Activated T-helper 17 cell treated with anti-CD3 and anti-CD28 coated beads, Interleukin-2, amount 50 U/mL, for 72 hours (primary cell): ENCODE measurements at regions not wholly inside any gene's neighbourhood (a gene's known extent, or its start where the extent isn't known, plus 50 kb on each side); places are given as distances from the start of the nearest gene placed in this dataset.
"Not testable (repeated sequence)": the region's sequence is repeated elsewhere in the genome, so short reads cannot be mapped to it uniquely, and the experiment has no call there.

ENCODE experiments used
- ATAC-seq: fragments of 150-1000 bp; cut with Tn5 transposase; replicated peaks from 2 replicates; pipeline ENCODE4 v1.10.0; 2021; ENCODE audit warnings: mild to moderate bottlenecking, moderate library complexity
- H3K27ac Mint-ChIP-seq: one replicate; pipeline ENCODE4 v1.8.0; 2022; ENCODE audit warnings: mixed read lengths
- H3K27me3 Mint-ChIP-seq: one replicate; pipeline ENCODE4 v1.8.0; 2022; ENCODE audit warnings: mixed read lengths
- H3K36me3 Mint-ChIP-seq: one replicate; pipeline ENCODE4 v1.8.0; 2022; ENCODE audit warnings: low read depth, mild to moderate bottlenecking, mixed read lengths
- H3K4me1 Mint-ChIP-seq: one replicate; pipeline ENCODE4 v1.8.0; 2022; ENCODE audit warnings: mixed read lengths
- H3K4me3 Mint-ChIP-seq: one replicate; pipeline ENCODE4 v1.8.0; 2022; ENCODE audit warnings: mild to moderate bottlenecking, mixed read lengths
- H3K9me3 Mint-ChIP-seq: one replicate; pipeline ENCODE4 v1.8.0; 2022; ENCODE audit warnings: mixed read lengths

DNA sequence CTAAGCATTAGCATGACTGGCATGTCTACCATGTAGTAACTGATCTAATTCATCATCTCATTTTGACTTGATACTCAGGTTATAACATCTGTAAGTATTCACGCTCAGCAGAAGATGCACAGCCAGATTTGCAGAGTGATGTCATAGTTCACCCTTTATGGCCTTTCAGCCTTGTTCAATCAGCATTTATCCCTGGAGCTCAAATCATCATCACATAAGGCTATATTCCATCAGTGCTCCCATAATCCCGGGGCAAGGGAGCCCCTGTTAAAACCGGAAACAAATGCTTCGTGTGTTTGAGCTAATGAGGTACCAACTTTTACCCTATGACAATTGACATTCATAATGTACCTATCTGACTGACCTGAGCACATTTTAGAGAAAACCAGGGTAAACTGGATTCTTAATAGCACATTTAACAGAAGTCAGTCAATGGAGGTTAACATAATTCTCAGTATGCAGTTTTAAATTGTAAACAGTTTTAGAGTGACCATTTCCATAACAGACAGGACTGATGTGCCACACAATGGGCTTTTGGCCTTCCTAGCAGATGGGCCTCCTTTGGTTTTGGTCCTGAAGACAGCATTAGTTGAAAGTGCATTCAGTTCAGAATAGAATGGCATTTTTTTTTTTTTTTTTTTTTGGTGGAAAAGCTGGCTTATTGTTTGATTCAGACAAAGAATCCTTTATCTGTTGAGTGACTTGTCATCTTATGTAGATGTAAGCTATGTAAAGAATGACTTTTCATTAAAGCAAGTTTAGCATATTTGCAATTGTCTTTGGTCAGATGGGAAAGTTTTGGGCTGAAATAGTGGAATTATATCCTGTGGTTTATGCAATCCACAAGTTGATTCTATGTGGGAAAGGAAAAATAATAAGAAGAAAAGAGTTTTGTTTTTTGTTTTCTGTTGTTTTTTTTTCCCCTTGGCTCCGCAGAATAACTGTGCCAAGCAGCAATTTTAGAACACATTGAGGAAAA is 866.0 kb upstream of the ACVR2A start:
- H3K27ac Mint-ChIP-seq: no peak overlapping the region
- H3K27me3 Mint-ChIP-seq: no peaks in the 10 kb centered on the region
- H3K9me3 Mint-ChIP-seq: no peaks in the 10 kb centered on the region
- no peak for ATAC-seq
- H3K36me3 Mint-ChIP-seq: no peaks in the 10 kb centered on the region
- no peak overlapping the region for H3K4me3 Mint-ChIP-seq
- H3K4me1 Mint-ChIP-seq: no peaks in the 10 kb centered on the region

DNA sequence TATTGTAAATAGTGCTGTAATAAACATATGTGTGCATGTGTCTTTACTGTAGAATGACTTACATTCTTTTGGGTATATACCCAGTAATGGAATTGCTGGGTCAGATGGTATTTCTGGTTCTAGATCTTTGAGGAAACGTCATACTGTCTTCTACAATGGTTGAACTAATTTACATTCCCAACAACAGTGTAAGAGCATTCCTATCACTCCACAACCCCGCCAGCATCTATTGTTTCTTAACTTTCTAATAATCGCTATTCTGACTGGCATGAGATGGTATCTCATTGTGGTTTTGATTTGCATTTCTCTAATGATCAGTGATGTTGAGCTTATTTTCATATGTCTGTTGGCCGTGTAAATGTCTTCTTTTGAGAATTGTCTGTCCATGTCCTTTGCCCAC is 873.8 kb upstream of the ACVR2A start:
- peaks cover 18% of the 10 kb centered on the region for H3K27me3 Mint-ChIP-seq
- not testable (repeated sequence) for H3K27ac Mint-ChIP-seq, H3K4me3 Mint-ChIP-seq, H3K9me3 Mint-ChIP-seq, H3K4me1 Mint-ChIP-seq, ATAC-seq, H3K36me3 Mint-ChIP-seq

DNA sequence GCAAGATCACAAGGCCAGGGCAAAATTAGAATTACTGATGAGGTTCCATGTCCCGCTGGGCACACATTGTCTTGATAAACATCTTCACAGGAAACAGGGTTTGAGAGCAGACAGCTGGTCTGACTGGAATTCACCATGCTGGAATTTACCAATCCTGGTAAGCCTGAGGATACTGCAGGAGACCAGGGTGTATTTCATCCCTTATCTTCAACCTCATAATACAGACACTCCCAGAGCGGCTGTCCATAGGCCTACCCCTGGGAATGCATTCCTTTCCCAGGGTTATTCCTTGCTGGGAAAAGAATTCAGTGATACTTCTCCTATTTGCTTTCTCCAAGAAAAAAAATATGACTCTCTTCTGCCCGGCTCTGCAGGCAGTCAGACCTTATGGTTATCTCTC is 875.1 kb upstream of the ACVR2A start:
- H3K27me3 Mint-ChIP-seq: peaks cover 18% of the 10 kb centered on the region
- not testable (repeated sequence) for H3K36me3 Mint-ChIP-seq, H3K27ac Mint-ChIP-seq, ATAC-seq, H3K4me3 Mint-ChIP-seq, H3K9me3 Mint-ChIP-seq, H3K4me1 Mint-ChIP-seq

DNA sequence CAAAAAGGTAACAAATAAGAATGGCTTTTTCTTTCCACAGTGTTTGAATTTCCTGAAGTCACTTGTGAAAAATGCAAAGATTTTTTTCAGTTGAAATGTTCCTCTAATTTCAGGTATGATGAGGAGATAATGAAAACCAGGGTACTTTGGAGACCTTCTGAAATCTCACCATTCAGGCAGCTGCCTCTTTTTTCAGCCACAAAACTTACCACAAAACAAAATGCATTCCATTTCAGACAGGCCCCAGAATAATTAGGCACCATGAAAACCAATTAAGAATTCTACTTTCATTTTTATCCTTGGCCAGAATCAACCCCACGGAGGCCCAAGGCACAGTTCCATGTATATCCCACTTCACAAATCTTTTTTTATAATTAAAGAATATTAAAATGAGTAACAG is 880.3 kb upstream of the ACVR2A start:
- no peak overlapping the region for H3K27ac Mint-ChIP-seq
- H3K9me3 Mint-ChIP-seq: peaks cover 4% of the 10 kb centered on the region
- H3K36me3 Mint-ChIP-seq: no peaks in the 10 kb centered on the region
- ATAC-seq: no peak
- H3K4me1 Mint-ChIP-seq: no peaks in the 10 kb centered on the region
- no peak overlapping the region for H3K4me3 Mint-ChIP-seq
- peaks cover 4% of the 10 kb centered on the region for H3K27me3 Mint-ChIP-seq

DNA sequence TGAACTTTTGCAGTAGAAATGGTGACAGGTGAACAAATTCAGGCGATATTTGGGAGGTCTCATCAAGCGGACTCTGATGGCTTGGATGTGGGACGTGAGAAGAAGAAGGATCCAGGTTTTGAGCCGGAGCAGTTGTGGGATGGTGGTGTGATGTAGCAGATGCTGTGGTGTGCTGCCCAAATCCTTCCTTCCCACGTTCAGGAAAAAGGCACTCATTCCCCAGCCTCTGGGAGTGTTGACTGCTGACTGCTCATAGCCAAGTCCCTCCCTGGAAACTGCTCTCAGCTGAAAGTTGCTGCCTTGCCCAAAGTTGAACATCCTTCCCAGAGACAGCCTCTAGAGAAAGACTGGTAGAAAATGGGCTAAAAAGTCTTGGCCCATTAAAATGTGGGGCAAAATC is 890.3 kb upstream of the ACVR2A start:
- peaks cover 2% of the 10 kb centered on the region for H3K27me3 Mint-ChIP-seq
- H3K4me3 Mint-ChIP-seq: no peak overlapping the region
- ATAC-seq: no peak
- H3K36me3 Mint-ChIP-seq: no peaks in the 10 kb centered on the region
- no peaks in the 10 kb centered on the region for H3K9me3 Mint-ChIP-seq
- no peak overlapping the region for H3K27ac Mint-ChIP-seq
- no peaks in the 10 kb centered on the region for H3K4me1 Mint-ChIP-seq

DNA sequence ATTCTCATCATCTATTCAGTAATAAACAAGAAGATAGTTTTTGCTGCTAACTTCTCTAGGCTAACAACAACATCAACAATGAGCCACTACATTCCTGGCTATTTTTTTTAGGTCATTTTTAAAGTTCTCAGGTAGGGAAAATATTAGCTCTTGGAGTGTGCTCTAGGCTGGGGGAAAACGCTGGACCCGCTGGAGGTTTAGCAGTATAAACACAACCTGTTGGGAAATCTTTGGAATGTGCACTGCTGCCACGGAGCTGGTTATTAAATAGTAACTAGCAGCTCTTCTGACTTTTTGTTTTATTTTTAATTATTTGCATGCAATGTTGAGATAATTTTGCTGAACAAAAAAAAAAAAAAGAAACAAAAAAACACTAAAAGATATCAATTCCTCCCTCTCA is 892.1 kb upstream of the ACVR2A start:
- Mint-ChIP-seq H3K4me3 (no peak overlapping the region), H3K27me3 (peaks cover 2% of the 10 kb centered on the region), H3K36me3 (no peaks in the 10 kb centered on the region), H3K9me3 (no peaks in the 10 kb centered on the region), H3K27ac (no peak overlapping the region), H3K4me1 (no peaks in the 10 kb centered on the region)
- no peak for ATAC-seq

DNA sequence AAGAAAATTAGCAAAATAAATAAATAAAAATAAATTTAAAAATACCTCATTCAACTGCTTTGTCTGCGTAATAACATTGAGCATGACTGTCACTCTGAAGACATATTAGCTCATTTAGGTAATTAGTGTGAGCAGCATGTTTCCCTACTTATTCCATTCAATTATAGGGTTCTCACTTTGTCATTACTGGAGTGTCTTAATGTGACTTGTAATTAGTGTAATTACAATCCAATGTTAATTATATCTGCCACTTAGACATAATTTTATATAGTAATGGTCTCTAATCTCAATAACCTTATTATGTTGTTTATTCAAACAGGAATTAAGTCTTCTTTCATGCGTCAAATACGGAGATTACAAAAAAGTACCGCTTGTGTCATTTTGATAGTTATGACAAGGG is 893.9 kb upstream of the ACVR2A start:
- Mint-ChIP-seq H3K4me1 (no peaks in the 10 kb centered on the region), H3K4me3 (no peak overlapping the region), H3K27me3 (peaks cover 2% of the 10 kb centered on the region), H3K36me3 (no peaks in the 10 kb centered on the region), H3K27ac (no peak overlapping the region), H3K9me3 (no peaks in the 10 kb centered on the region)
- no peak for ATAC-seq

DNA sequence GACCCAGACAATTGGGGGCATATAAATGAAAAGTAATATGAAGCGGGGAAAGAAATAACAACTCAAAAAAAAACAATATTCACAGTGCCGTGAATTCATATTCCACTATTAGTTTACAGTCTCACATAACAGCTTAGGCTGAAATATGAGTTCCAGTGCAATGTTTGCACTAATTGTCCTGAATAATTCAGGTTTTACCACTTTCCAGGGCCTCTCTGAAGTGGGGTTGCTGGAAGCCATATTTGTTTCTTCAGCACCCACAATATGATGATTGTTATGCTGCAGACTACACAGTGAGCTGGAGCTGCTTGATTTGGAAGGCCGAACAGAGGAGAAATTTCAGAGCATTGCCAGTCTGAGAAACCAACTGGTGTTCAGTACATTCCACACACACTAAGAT is 894.5 kb upstream of the ACVR2A start:
- ATAC-seq: no peak
- Mint-ChIP-seq H3K4me1 (no peaks in the 10 kb centered on the region), H3K36me3 (no peaks in the 10 kb centered on the region), H3K4me3 (no peak overlapping the region), H3K27me3 (peaks cover 5% of the 10 kb centered on the region), H3K27ac (no peak overlapping the region), H3K9me3 (no peaks in the 10 kb centered on the region)

DNA sequence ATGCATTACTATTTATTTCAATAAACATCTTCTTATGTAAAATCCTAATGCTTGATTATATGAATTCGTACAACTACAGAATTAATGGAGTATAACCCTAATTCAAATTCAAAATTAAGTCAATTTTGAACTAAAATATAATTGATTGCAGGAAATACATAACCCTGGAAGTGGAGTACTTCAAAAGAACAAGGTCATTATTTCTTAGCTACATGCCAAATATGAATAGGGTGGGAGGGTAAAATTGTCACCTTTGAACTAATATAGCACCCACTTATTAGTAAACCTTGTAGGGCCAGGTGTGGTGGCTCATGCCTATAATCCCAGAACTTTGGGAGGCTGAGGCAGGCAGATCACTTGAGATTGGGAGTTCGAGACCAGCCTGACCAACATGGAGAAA is 895.4 kb upstream of the ACVR2A start:
- Mint-ChIP-seq H3K9me3 (no peaks in the 10 kb centered on the region), H3K4me1 (no peaks in the 10 kb centered on the region), H3K4me3 (no peak overlapping the region), H3K27me3 (peaks cover 7% of the 10 kb centered on the region), H3K36me3 (no peaks in the 10 kb centered on the region), H3K27ac (no peak overlapping the region)
- ATAC-seq: no peak

DNA sequence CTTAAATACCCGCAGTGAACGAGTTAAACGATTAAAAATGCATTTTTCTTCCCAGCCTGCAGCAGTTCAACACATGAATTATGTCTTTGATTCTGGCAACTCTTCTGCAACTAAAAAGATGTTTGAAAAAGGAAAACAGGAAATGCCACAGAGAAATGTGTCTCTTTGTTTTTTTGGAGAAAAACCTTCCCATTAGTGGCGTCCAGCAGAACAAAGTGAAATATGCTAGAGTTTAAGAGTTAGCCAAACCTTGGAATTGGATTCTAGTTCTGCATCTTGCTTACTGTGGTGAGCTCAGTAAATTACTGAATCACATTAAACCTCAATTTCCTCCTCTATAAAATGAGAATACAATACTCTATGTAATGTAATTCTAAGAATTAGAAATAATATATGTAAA is 900.2 kb upstream of the ACVR2A start:
- no peaks in the 10 kb centered on the region for H3K9me3 Mint-ChIP-seq
- peaks cover 18% of the 10 kb centered on the region for H3K27me3 Mint-ChIP-seq
- H3K4me1 Mint-ChIP-seq: no peaks in the 10 kb centered on the region
- H3K4me3 Mint-ChIP-seq: no peak overlapping the region
- H3K36me3 Mint-ChIP-seq: no peaks in the 10 kb centered on the region
- no peak for ATAC-seq
- no peak overlapping the region for H3K27ac Mint-ChIP-seq

DNA sequence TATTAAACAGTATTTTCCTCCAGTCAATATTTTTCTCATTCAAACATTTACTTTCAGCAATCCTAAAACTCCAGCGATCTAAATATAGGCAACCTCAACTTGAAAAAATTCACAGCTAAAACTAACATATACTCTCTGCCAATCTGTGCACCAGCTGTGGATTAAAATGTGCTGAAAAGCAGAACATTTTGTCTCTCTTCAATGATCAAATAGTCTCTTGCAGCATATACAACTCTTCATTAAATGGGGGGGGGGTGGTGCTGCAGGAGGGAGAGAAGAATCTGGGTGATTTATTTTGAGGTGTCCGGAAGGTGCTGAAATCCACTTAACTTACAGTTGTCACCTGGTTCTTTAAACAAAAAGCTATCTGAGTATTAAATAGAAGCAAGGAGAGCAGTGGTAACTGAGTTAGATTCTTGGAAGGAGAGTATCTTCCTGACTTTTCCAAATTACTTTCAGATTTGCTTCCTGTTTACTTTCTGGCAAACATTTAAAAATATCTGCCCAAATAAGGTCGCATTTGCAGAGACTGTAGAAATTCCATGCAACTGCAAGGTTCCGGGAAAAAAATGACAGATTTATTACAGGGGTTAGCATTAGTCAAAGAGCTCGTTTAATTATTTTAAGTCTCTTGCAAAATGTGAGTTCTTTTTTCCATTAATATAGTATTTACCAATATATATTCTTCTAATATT is 904.7 kb upstream of the ACVR2A start:
- H3K4me1 Mint-ChIP-seq: no peaks in the 10 kb centered on the region
- no peaks in the 10 kb centered on the region for H3K36me3 Mint-ChIP-seq
- no peaks in the 10 kb centered on the region for H3K9me3 Mint-ChIP-seq
- ATAC-seq: no peak
- H3K4me3 Mint-ChIP-seq: no peak overlapping the region
- H3K27ac Mint-ChIP-seq: no peak overlapping the region
- H3K27me3 Mint-ChIP-seq: peaks cover 22% of the 10 kb centered on the region

DNA sequence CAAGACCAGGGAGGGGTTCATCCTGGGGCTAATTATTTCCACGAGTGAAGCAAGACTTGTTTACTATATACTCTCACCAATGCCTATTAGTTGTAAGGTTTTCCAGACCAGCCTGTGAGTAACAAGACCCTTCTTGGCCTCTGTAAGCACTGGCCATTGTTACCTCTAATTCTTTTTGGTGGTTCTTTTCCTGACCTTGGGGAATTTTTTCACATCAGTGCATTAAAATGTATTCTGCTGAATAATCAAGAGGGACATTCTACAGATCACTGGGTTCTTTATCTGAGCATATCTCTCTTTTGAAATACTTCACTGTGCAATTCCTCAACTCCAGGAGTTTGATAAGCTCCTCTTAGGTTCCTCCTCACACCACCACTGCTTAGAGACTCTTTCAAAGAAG is 909.9 kb upstream of the ACVR2A start:
- Mint-ChIP-seq H3K4me3 (no peak overlapping the region), H3K27ac (no peak overlapping the region), H3K9me3 (peaks cover 9% of the 10 kb centered on the region), H3K36me3 (no peaks in the 10 kb centered on the region), H3K4me1 (no peaks in the 10 kb centered on the region), H3K27me3 (peaks cover 12% of the 10 kb centered on the region)
- ATAC-seq: no peak

DNA sequence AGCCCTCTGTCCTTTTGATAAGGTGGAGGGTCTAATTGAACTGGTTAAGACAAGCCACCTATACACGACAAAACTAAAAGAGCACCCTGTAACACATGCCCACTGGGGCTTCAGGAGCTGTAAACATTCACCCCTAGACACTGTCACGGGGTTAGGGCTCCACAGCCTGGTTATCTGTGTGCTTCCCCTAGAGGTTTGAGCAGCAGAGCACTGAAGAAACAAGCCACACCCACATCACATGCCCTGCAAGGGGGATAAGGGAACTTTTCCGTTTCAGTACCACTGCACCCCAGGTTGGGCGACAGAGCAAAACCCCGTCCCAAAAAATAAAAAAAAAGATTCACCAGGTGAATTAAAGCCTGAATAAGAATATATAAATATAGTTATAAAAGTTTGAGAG is 913.7 kb upstream of the ACVR2A start:
- no peaks in the 10 kb centered on the region for H3K4me1 Mint-ChIP-seq
- no peak for ATAC-seq
- no peak overlapping the region for H3K4me3 Mint-ChIP-seq
- H3K27me3 Mint-ChIP-seq: peaks cover 4% of the 10 kb centered on the region
- no peaks in the 10 kb centered on the region for H3K36me3 Mint-ChIP-seq
- H3K27ac Mint-ChIP-seq: no peak overlapping the region
- H3K9me3 Mint-ChIP-seq: peaks cover 9% of the 10 kb centered on the region

DNA sequence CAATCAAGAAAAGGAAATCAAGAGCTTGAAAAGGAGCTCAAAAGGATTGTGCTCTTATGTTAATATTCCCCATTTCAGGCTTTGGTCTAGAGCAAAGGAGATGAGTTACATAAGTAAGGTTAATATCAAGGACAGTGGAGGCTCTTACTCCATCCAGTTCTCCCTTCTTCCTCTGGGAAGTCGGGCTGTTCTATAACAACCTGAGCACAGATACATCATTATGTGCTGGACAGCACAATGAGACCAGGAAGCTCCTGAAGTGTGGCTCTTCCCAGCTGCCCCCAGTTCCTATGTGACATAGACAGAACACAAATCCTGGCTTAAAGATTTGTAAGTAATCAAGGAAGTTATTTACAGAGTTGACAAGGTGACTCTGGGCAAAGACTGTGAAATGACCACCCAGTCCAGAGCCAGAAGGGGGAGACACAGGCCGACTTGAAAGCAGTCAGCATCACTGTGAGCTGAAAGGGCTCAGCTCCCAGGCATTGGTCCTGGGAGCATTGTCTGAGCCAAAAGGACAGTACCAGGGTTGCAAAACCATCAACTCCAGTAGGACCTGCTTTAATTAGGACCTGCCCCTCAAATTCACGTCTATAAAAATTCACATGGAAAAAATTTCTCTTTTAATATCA is 917.6 kb upstream of the ACVR2A start:
- ATAC-seq: no peak
- H3K4me3 Mint-ChIP-seq: no peak overlapping the region

DNA sequence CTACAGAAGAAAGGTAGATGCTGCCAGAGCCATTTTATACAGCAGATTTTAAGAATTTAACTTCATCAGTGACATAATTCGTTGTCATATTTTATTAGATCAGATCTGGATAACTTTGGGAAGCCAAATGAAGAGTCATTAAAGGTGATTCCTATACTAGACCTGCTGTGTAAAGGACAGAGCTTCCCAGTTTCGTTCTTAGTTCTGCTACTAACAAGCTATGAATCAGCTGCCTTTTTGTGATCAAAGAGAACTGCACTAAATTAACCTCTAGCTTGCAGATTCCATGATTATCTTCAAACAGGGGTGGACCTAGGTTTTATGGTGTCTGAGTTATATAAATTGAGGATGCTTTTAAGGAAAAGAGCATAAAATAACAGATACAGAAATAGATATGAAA is 926.5 kb upstream of the ACVR2A start:
- no peak overlapping the region for H3K4me3 Mint-ChIP-seq
- ATAC-seq: no peak
- peaks cover 9% of the 10 kb centered on the region for H3K27me3 Mint-ChIP-seq
- H3K4me1 Mint-ChIP-seq: no peaks in the 10 kb centered on the region
- no peaks in the 10 kb centered on the region for H3K36me3 Mint-ChIP-seq
- H3K9me3 Mint-ChIP-seq: no peaks in the 10 kb centered on the region
- H3K27ac Mint-ChIP-seq: no peak overlapping the region

More for the DNA sequence above, 917.6 kb upstream of the ACVR2A start:
- Mint-ChIP-seq H3K9me3 (no peaks in the 10 kb centered on the region), H3K4me1 (no peaks in the 10 kb centered on the region), H3K27me3 (peaks cover 14% of the 10 kb centered on the region), H3K36me3 (no peaks in the 10 kb centered on the region), H3K27ac (no peak overlapping the region)
